B cell (primary cell): ENCODE measurements at regions not wholly inside any gene's neighbourhood (a gene's known extent, or its start where the extent isn't known, plus 50 kb on each side); places are given as distances from the start of the nearest gene placed in this dataset.

ENCODE experiments used
- ATAC-seq: fragments of 200-7000 bp; cut with Tn5 transposase; one replicate; pipeline ENCODE4 v1.10.0; 2021; ENCODE audit warnings: low read depth, mild to moderate bottlenecking, moderate number of reproducible peaks, moderate library complexity
- CTCF ChIA-PET: fragments of 350-600 bp; sonication (Branson Sonifier 250); formaldehyde crosslinking; loops from one replicate; lab custom pipeline; 2021; ENCODE audit warnings: antibody characterized with exemption, inconsistent platforms; lab: Charles Lee
- POLR2A ChIA-PET: fragments of 350-600 bp; sonication (Branson Sonifier 250); formaldehyde crosslinking; loops from one replicate; lab custom pipeline; 2021; ENCODE audit warnings: antibody characterized with exemption; lab: Charles Lee
- DNase-seq: peaks from one replicate; pipeline ENCODE4 v3.0.0; 2013
- H2AFZ ChIP-seq: 2 replicates; pipeline ENCODE4 v1.6.1; 2012; ENCODE audit warnings: mild to moderate bottlenecking, low read depth, low read length; ENCODE audit not compliant: insufficient read depth, poor library complexity, severe bottlenecking
- H3K27ac ChIP-seq, 2 donors: 1 replicate in 1 of 2; 2 replicates in 1 of 2; pipeline ENCODE4 v1.5.1; 2012 to 2013; ENCODE audit warnings: low read length in 2 of 2, mild to moderate bottlenecking in 2 of 2, moderate library complexity in 1 of 2
- H3K27me3 ChIP-seq, 4 experiments: fragments of 200-600 bp in 1 of 4; sonication (generic) in 1 of 4; replicated peaks in 1 of 4; 1 replicate in 2 of 4; 2 replicates in 2 of 4; pipeline versions ENCODE4 v1.6.1 to v1.7.0; 2013 to 2016; ENCODE audit warnings: low read length in 3 of 4, mild to moderate bottlenecking in 2 of 4, mixed read lengths in 1 of 4, moderate library complexity in 1 of 4; ENCODE audit not compliant: insufficient read depth in 4 of 4, control insufficient read depth in 3 of 4; ENCODE audit errors: control extremely low read depth in 1 of 4
- H3K36me3 ChIP-seq, 2 experiments: replicated peaks in 1 of 2; 1 replicate in 1 of 2; 2 replicates in 1 of 2; pipeline versions ENCODE4 v1.6.1 to v1.7.1; 2013; ENCODE audit warnings: low read length in 1 of 2; ENCODE audit not compliant: insufficient read depth in 2 of 2, control insufficient read depth in 1 of 2; ENCODE audit errors: control extremely low read depth in 1 of 2, extremely low read depth in 1 of 2
- H3K4me1 ChIP-seq, 2 donors: fragments of 200-600 bp in 1 of 2; sonication (generic) in 1 of 2; 1 replicate in 1 of 2; 2 replicates in 1 of 2; pipeline versions ENCODE4 v1.5.1 to v1.6.1; 2013 to 2017; ENCODE audit warnings: low read length in 2 of 2; ENCODE audit not compliant: control insufficient read depth in 2 of 2, insufficient read depth in 2 of 2
- H3K4me2 ChIP-seq: replicated peaks from 2 replicates; pipeline ENCODE3; 2012; ENCODE audit warnings: mild to moderate bottlenecking, low read depth, low read length; ENCODE audit not compliant: poor library complexity, severe bottlenecking
- H3K4me3 ChIP-seq, 5 experiments: fragments of 200-600 bp in 1 of 5; sonication (generic) in 1 of 5; 1 replicate in 3 of 5; 2 replicates in 2 of 5; pipeline versions ENCODE4 v1.5.1 to v1.7.0; 2011 to 2016; ENCODE audit warnings: low read length in 4 of 5, mild to moderate bottlenecking in 4 of 5, low read depth in 2 of 5, control low read depth in 1 of 5, moderate library complexity in 1 of 5; ENCODE audit not compliant: insufficient read depth in 1 of 5; ENCODE audit errors: control extremely low read depth in 1 of 5, extremely low read depth in 1 of 5
- H3K79me2 ChIP-seq: fragments of 200-600 bp; sonication (generic); one replicate; pipeline ENCODE4 v1.6.0; 2016; ENCODE audit warnings: low read length; ENCODE audit not compliant: control insufficient read depth, insufficient read depth
- H3K9ac ChIP-seq: fragments of 200-600 bp; sonication (generic); 2 replicates; pipeline ENCODE4 v1.6.1; 2017; ENCODE audit warnings: mild to moderate bottlenecking, low read length, moderate library complexity
- H3K9me3 ChIP-seq, 3 donors: one replicate each; pipeline versions ENCODE4 v1.6.1 to v1.7.1; 2013; ENCODE audit warnings: low read length in 2 of 3; ENCODE audit not compliant: control insufficient read depth in 2 of 3, insufficient read depth in 1 of 3; ENCODE audit errors: control extremely low read depth in 1 of 3
- H4K20me1 ChIP-seq: 2 replicates; pipeline ENCODE4 v1.6.0; 2012; ENCODE audit warnings: mild to moderate bottlenecking, low read length; ENCODE audit not compliant: insufficient read depth, control insufficient read depth, poor library complexity, severe bottlenecking
- H3K27ac Mint-ChIP-seq: one replicate; pipeline ENCODE4 v1.8.0; 2021; ENCODE audit warnings: mixed read lengths
- H3K27me3 Mint-ChIP-seq: one replicate; pipeline ENCODE4 v1.8.0; 2021; ENCODE audit warnings: mixed read lengths
- H3K4me1 Mint-ChIP-seq: one replicate; pipeline ENCODE4 v1.8.0; 2021; ENCODE audit warnings: mixed read lengths
- H3K4me3 Mint-ChIP-seq: one replicate; pipeline ENCODE4 v1.8.0; 2021; ENCODE audit warnings: mixed read lengths
- H3K9me3 Mint-ChIP-seq: one replicate; pipeline ENCODE4 v1.8.0; 2022; ENCODE audit warnings: mixed read lengths; ENCODE audit not compliant: insufficient read depth
- EZH2 ChIP-seq: IDR thresholded peaks from 2 replicates; pipeline ENCODE4 v1.6.1; 2012; ENCODE audit warnings: borderline replicate concordance, low read depth, mild to moderate bottlenecking, moderate library complexity, low read length; ENCODE audit not compliant: insufficient read depth, poor library complexity, severe bottlenecking
- whole genome bisulfite sequencing: methylation state at CpG from one replicate; pipeline ENCODE4 v1.1.5; 2013; ENCODE audit warnings: missing lambda C conversion rate; ENCODE audit not compliant: insufficient coverage; 5-methylcytosine and 5-hydroxymethylcytosine counted together
- intact Hi-C: fragments of 100-400 bp; cut with micrococcal nuclease; formaldehyde crosslinking; loops from one replicate; pipeline ENCODE4 v1.10.0; 2022
- TF ChIP-seq, protein P1 (sequence below): fragments of 200-600 bp; IDR thresholded peaks from one replicate; pipeline ENCODE4 v1.8.0; 2022; ENCODE audit warnings: antibody characterized with exemption, mild to moderate bottlenecking

DNA sequence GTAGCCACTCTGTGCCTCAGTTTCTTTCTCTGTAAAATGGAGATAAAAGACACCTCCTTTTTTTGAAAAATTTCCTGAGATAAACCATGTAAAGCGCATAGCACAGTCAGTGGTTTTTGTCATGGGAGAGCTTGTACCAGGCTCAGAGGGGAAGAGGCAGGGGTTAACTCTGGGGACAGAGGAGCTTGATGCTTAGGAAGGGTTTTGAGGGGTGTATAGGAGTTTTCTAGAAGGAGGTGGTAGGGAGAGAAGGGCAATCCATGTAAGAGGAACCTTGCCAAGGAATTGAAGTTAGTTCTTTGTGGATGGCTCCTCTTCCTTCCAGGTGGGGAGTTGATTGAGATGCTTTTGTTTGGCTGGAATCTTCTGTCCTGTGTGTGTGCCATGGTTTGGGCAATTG, 131.9 kb upstream of the GSE1 start:
- Histone ChIP-seq H3K27ac (no peak overlapping the region), H4K20me1 (no peaks in the 10 kb centered on the region), H3K36me3 (no peaks in the 10 kb centered on the region), H3K9ac (peak overlapping the region; percentile 12), H3K4me1 (peaks cover 11 to 14% of the 10 kb centered on the region in 2 donors), H3K9me3 (no peaks in the 10 kb centered on the region), H3K4me3 (no peak overlapping the region), H3K4me2 (peak overlapping the region; percentile 62), H3K27me3 (peaks cover 0 to 18% (median 7%) of the 10 kb centered on the region in 4 experiments), H3K79me2 (no peaks in the 10 kb centered on the region), H2AFZ (no peak overlapping the region)
- Mint-ChIP-seq H3K27ac (no peak overlapping the region), H3K9me3 (no peaks in the 10 kb centered on the region), H3K27me3 (peaks cover 15% of the 10 kb centered on the region), H3K4me1 (peaks cover 15% of the 10 kb centered on the region), H3K4me3 (no peak overlapping the region)
- CTCF ChIA-PET: interaction anchor here (0.5 to 7.2 kb wide), 7 partner anchors 10 to 291 kb away, joined by 3 to 81 read pairs (median 6); partner anchors contain the start of gene GSE1
- TF ChIP-seq EZH2: no peak
- TF ChIP-seq, protein P1, sequence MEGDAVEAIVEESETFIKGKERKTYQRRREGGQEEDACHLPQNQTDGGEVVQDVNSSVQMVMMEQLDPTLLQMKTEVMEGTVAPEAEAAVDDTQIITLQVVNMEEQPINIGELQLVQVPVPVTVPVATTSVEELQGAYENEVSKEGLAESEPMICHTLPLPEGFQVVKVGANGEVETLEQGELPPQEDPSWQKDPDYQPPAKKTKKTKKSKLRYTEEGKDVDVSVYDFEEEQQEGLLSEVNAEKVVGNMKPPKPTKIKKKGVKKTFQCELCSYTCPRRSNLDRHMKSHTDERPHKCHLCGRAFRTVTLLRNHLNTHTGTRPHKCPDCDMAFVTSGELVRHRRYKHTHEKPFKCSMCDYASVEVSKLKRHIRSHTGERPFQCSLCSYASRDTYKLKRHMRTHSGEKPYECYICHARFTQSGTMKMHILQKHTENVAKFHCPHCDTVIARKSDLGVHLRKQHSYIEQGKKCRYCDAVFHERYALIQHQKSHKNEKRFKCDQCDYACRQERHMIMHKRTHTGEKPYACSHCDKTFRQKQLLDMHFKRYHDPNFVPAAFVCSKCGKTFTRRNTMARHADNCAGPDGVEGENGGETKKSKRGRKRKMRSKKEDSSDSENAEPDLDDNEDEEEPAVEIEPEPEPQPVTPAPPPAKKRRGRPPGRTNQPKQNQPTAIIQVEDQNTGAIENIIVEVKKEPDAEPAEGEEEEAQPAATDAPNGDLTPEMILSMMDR: no peak
- WGBS: 63% methylated on average over 1 of the region's 1 CpG
- DNase-seq (no peak), ATAC-seq (no peak)
- intact Hi-C loops: loop anchor here (5.0 kb wide), 1 partner anchor 76 kb away; no protein-coding TSS in a partner anchor
- POLR2A ChIA-PET: interaction anchor here (0.7 kb wide), 1 partner anchor 279 kb away, joined by 3 read pairs; no protein-coding TSS in a partner anchor

DNA sequence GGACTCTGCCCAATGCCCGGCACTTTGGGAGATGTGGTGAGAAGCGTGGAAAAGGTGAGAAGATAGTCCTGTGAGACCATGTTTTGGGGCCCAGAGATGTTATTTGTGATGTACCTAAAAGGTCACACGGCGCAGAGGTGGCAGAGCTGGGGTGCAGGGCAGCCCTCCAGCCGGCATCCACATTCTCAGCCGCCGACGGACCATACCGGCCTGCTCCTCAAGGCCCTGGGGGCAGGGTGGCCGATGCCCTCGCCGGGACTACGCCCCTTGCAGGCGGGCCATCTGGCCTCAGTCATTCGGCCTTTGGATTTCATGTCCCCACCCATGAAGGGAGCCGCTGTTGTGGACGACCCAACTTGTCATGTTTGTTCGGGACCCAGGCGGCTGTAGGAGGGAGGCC, 131.4 kb upstream of the GSE1 start:
- Histone ChIP-seq H3K9ac (no peak overlapping the region), H3K79me2 (no peaks in the 10 kb centered on the region), H2AFZ (no peak overlapping the region), H3K27ac (no peak overlapping the region), H3K4me1 (peaks cover 11 to 14% of the 10 kb centered on the region in 2 donors), H3K4me2 (no peak overlapping the region), H3K27me3 (peaks cover 0 to 18% (median 7%) of the 10 kb centered on the region in 4 experiments), H3K36me3 (no peaks in the 10 kb centered on the region), H3K9me3 (no peaks in the 10 kb centered on the region), H3K4me3 (no peak overlapping the region), H4K20me1 (no peaks in the 10 kb centered on the region)
- TF ChIP-seq, protein P1: no peak
- no peak for TF ChIP-seq EZH2
- ATAC-seq (no peak), DNase-seq (no peak)
- peaks cover 15% of the 10 kb centered on the region for H3K4me1 Mint-ChIP-seq
- no peaks in the 10 kb centered on the region for H3K9me3 Mint-ChIP-seq
- H3K27ac Mint-ChIP-seq: no peak overlapping the region
- ChIA-PET POLR2A (interaction anchor here (0.7 kb wide), 1 partner anchor 278 kb away, joined by 3 read pairs; no protein-coding TSS in a partner anchor), CTCF (interaction anchor here (1.6 to 7.2 kb wide), 4 partner anchors 9 to 135 kb away, joined by 4 to 81 read pairs (median 33); partner anchors contain the start of gene GSE1)
- H3K4me3 Mint-ChIP-seq: no peak overlapping the region
- WGBS: 96% methylated on average over 19 of the region's 19 CpGs
- intact Hi-C loops: loop anchor here (5.0 kb wide), 1 partner anchor 76 kb away; no protein-coding TSS in a partner anchor
- peaks cover 15% of the 10 kb centered on the region for H3K27me3 Mint-ChIP-seq
